Activated T-cell treated with anti-CD3 and anti-CD28 coated beads for 24 hours (primary cell): ENCODE measurements at regions not wholly inside any gene's neighbourhood (a gene's known extent, or its start where the extent isn't known, plus 50 kb on each side); places are given as distances from the start of the nearest gene placed in this dataset.
A peak's percentile ranks its signal among the peaks of the same experiment; 100 is the strongest.

Experiments used
- DNase-seq: peaks from one replicate; pipeline ENCODE4 v3.0.0-alpha.2; 2020; ENCODE audit warnings: low read depth

GRCh38 chr17:413016-413350 is 60.4 kb upstream of the RPH3AL start:
- DNase-seq, result no peak

- no peak for DNase-seq
Observed at GRCh38 chr17:412211-413015, 59.8 kb upstream of the RPH3AL start.

GRCh38 chr17:411421-412120 is 59.0 kb upstream of the RPH3AL start:
- no peak for DNase-seq

- DNase-seq, result no peak
Observed at GRCh38 chr17:410543-411401, 58.2 kb upstream of the RPH3AL start.

- DNase-seq, result peak; percentile 99
Observed at GRCh38 chr17:409848-410542, 57.4 kb upstream of the RPH3AL start.

GRCh38 chr17:409308-409847 is 56.8 kb upstream of the RPH3AL start:
- no peak for DNase-seq

- DNase-seq, result no peak
Observed at GRCh38 chr17:404703-405102, 52.1 kb upstream of the RPH3AL start.
